Activated CD4-positive, alpha-beta T cell treated with anti-CD3 and anti-CD28 coated beads, Interleukin-2, amount 50 U/mL, for 24 hours (primary cell): ENCODE measurements at regions not wholly inside any gene's neighbourhood (a gene's known extent, or its start where the extent isn't known, plus 50 kb on each side); places are given as distances from the start of the nearest gene placed in this dataset.

ENCODE experiments used
- DNase-seq, 2 donors: peaks; one replicate each; pipeline ENCODE4 v3.0.0-alpha.2; 2020; ENCODE audit warnings: low read depth in 1 of 2, low spot score in 1 of 2

DNA sequence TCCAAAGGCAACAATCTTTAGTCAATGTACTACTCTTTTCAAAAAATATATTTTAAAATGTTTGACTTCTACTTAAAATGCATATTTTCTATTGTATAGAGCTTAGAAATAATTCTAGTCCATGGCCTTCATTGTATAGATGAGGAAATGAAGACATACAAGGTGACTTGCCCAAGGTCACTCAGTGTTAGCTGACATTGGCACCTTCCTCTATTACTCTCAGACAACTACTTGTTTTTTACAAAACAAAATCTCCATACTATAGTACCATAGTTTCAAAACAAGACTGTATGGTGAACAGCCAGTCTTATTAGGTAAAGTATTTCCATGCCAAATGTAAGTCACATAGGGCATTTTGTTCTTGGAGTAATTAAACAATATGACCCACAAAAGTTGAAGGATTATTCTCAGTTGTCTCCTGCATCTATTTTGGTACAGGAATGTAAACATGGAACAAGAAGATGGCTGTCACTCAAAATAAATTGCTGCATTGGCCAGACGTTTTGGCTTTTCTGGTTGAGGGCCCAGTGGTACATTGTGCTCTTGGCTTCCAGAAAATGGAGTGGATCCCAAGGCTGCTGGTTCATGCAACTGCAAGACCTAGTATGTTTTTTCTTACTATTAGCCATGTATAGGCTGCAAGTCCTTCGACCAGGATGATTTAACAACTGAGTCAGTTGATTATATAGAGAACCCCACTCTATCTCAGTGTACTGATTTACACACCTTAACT, 54.3 kb upstream of the NOX3 start:
- no peak for DNase-seq

DNA sequence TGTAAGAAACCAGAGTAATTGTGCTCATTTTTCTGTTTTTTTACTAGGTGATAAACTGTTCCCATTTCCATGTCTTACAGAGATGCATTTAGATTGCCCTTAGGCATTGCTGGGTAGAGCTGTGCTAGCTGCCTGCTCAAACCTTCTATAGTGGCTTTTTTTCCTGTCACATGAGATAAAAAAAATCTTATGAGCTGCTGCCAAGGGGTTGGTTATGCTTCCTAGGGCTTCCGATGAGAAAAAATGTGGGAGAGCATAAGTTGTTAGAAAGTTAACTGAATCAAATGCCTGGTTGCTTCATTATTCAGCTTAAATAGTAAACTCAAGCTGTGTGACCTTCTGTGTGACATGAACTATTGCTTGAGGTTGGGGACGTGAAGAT, 50.0 kb upstream of the NOX3 start:
- no peak for DNase-seq
